ENCODE measurements at regions not wholly inside any gene's neighbourhood (a gene's known extent, or its start where the extent isn't known, plus 50 kb on each side); places are given as distances from the start of the nearest gene placed in this dataset.
"Not testable (repeated sequence)": the region's sequence is repeated elsewhere in the genome, so short reads cannot be mapped to it uniquely, and the experiment has no call there.

- no peak overlapping the region for H3K4me3 ChIP-seq (ENCODE audit: severe bottlenecking)
- H3K27me3 ChIP-seq (ENCODE audit: insufficient read depth, poor library complexity, severe bottlenecking), result no peaks in the 10 kb centered on the region
- H3K4me1 ChIP-seq (ENCODE audit: insufficient read depth, poor library complexity, severe bottlenecking), result no peaks in the 10 kb centered on the region
- no peak overlapping the region for H3K27ac ChIP-seq (ENCODE audit: poor library complexity, severe bottlenecking)
- no peak for ATAC-seq (ENCODE audit: low read depth)
- no peak for TF ChIP-seq CTCF (IDR thresholded peaks at IDR 0.05; ENCODE audit: poor library complexity, severe bottlenecking)
- H3K9me3 ChIP-seq (ENCODE audit: severe bottlenecking), result no peaks in the 10 kb centered on the region
- H3K36me3 ChIP-seq (ENCODE audit: low read depth), result no peaks in the 10 kb centered on the region
- no peak for DNase-seq (ENCODE audit: low spot score)
Observed at GRCh38 chr13:22960827-22961226, 220.0 kb upstream of the SGCG start.

GRCh38 chr13:22961342-22961741 is 219.4 kb upstream of the SGCG start:
- H3K4me1 ChIP-seq (ENCODE audit: insufficient read depth, poor library complexity, severe bottlenecking); H3K27ac ChIP-seq (ENCODE audit: poor library complexity, severe bottlenecking); H3K4me3 ChIP-seq (ENCODE audit: severe bottlenecking); DNase-seq (ENCODE audit: low spot score); H3K9me3 ChIP-seq (ENCODE audit: severe bottlenecking); H3K36me3 ChIP-seq (ENCODE audit: low read depth); H3K27me3 ChIP-seq (ENCODE audit: insufficient read depth, poor library complexity, severe bottlenecking); ATAC-seq (ENCODE audit: low read depth): not testable (repeated sequence)

GRCh38 chr13:22961835-22962537 is 218.8 kb upstream of the SGCG start:
- TF ChIP-seq CTCF (IDR thresholded peaks at IDR 0.05; ENCODE audit: poor library complexity, severe bottlenecking), result no peak
- DNase-seq (ENCODE audit: low spot score), result no peak
- ATAC-seq (ENCODE audit: low read depth), result no peak
- Histone ChIP-seq H3K4me3 (ENCODE audit: severe bottlenecking) (no peak overlapping the region), H3K27ac (ENCODE audit: poor library complexity, severe bottlenecking) (no peak overlapping the region), H3K27me3 (ENCODE audit: insufficient read depth, poor library complexity, severe bottlenecking) (no peaks in the 10 kb centered on the region), H3K4me1 (ENCODE audit: insufficient read depth, poor library complexity, severe bottlenecking) (no peaks in the 10 kb centered on the region), H3K9me3 (ENCODE audit: severe bottlenecking) (no peaks in the 10 kb centered on the region), H3K36me3 (ENCODE audit: low read depth) (no peaks in the 10 kb centered on the region)

- not testable (repeated sequence) for H3K36me3 ChIP-seq (ENCODE audit: low read depth); ATAC-seq (ENCODE audit: low read depth); H3K27ac ChIP-seq (ENCODE audit: poor library complexity, severe bottlenecking); H3K9me3 ChIP-seq (ENCODE audit: severe bottlenecking); H3K4me1 ChIP-seq (ENCODE audit: insufficient read depth, poor library complexity, severe bottlenecking); H3K4me3 ChIP-seq (ENCODE audit: severe bottlenecking); H3K27me3 ChIP-seq (ENCODE audit: insufficient read depth, poor library complexity, severe bottlenecking); DNase-seq (ENCODE audit: low spot score)
Observed at GRCh38 chr13:22963384-22964053, 217.3 kb upstream of the SGCG start.

GRCh38 chr13:22964245-22964966 is 216.4 kb upstream of the SGCG start:
- DNase-seq (ENCODE audit: low spot score) (no peak), ATAC-seq (ENCODE audit: low read depth) (no peak)
- no peaks in the 10 kb centered on the region for H3K4me1 ChIP-seq (ENCODE audit: insufficient read depth, poor library complexity, severe bottlenecking)
- no peaks in the 10 kb centered on the region for H3K9me3 ChIP-seq (ENCODE audit: severe bottlenecking)
- no peaks in the 10 kb centered on the region for H3K36me3 ChIP-seq (ENCODE audit: low read depth)
- H3K27me3 ChIP-seq (ENCODE audit: insufficient read depth, poor library complexity, severe bottlenecking), result no peaks in the 10 kb centered on the region
- no peak overlapping the region for H3K27ac ChIP-seq (ENCODE audit: poor library complexity, severe bottlenecking)
- TF ChIP-seq CTCF (IDR thresholded peaks at IDR 0.05; ENCODE audit: poor library complexity, severe bottlenecking), result no peak
- no peak overlapping the region for H3K4me3 ChIP-seq (ENCODE audit: severe bottlenecking)

GRCh38 chr13:22965011-22965857 is 215.5 kb upstream of the SGCG start:
- H3K9me3 ChIP-seq (ENCODE audit: severe bottlenecking); DNase-seq (ENCODE audit: low spot score); H3K4me3 ChIP-seq (ENCODE audit: severe bottlenecking); H3K36me3 ChIP-seq (ENCODE audit: low read depth); H3K27ac ChIP-seq (ENCODE audit: poor library complexity, severe bottlenecking); H3K4me1 ChIP-seq (ENCODE audit: insufficient read depth, poor library complexity, severe bottlenecking); H3K27me3 ChIP-seq (ENCODE audit: insufficient read depth, poor library complexity, severe bottlenecking): not testable (repeated sequence)
- peak; percentile 50; the same call in 1 of the 3 replicates for ATAC-seq (ENCODE audit: low read depth)

- H3K9me3 ChIP-seq (ENCODE audit: severe bottlenecking), result not testable (repeated sequence)
Observed at GRCh38 chr13:22965858-22966239, 214.9 kb upstream of the SGCG start.

GRCh38 chr13:22966753-22967152 is 214.0 kb upstream of the SGCG start:
- not testable (repeated sequence) for ATAC-seq (ENCODE audit: low read depth); H3K36me3 ChIP-seq (ENCODE audit: low read depth); DNase-seq (ENCODE audit: low spot score); H3K9me3 ChIP-seq (ENCODE audit: severe bottlenecking); H3K27ac ChIP-seq (ENCODE audit: poor library complexity, severe bottlenecking); H3K27me3 ChIP-seq (ENCODE audit: insufficient read depth, poor library complexity, severe bottlenecking); H3K4me3 ChIP-seq (ENCODE audit: severe bottlenecking); H3K4me1 ChIP-seq (ENCODE audit: insufficient read depth, poor library complexity, severe bottlenecking)

More at GRCh38 chr13:22965858-22966239, 214.9 kb upstream of the SGCG start:
- not testable (repeated sequence) for H3K36me3 ChIP-seq (ENCODE audit: low read depth); H3K27me3 ChIP-seq (ENCODE audit: insufficient read depth, poor library complexity, severe bottlenecking); H3K4me1 ChIP-seq (ENCODE audit: insufficient read depth, poor library complexity, severe bottlenecking); H3K27ac ChIP-seq (ENCODE audit: poor library complexity, severe bottlenecking); DNase-seq (ENCODE audit: low spot score); H3K4me3 ChIP-seq (ENCODE audit: severe bottlenecking); ATAC-seq (ENCODE audit: low read depth)
